AML-193 (cell line): ENCODE measurements at regions not wholly inside any gene's neighbourhood (a gene's known extent, or its start where the extent isn't known, plus 50 kb on each side); places are given as distances from the start of the nearest gene placed in this dataset.
"Not testable (repeated sequence)": the region's sequence is repeated elsewhere in the genome, so short reads cannot be mapped to it uniquely, and the experiment has no call there.

Source experiments
- DNase-seq, 2 experiments: peaks; one replicate each; lab custom pipeline; 2025; lab: John Stamatoyannopoulos, UW

GRCh38 chr1:199914546-199914945, 113.0 kb upstream of the NR5A2 start:
- no peak for DNase-seq

GRCh38 chr1:199918196-199918769, 109.2 kb upstream of the NR5A2 start:
- DNase-seq: no peak

GRCh38 chr1:199920635-199921034, 106.9 kb upstream of the NR5A2 start:
- DNase-seq: no peak

GRCh38 chr1:199929556-199929955, 98.0 kb upstream of the NR5A2 start:
- DNase-seq: no peak

GRCh38 chr1:199930067-199930466, 97.4 kb upstream of the NR5A2 start:
- DNase-seq: not testable (repeated sequence)

GRCh38 chr1:199931666-199932377, 95.7 kb upstream of the NR5A2 start:
- DNase-seq: peak; percentile 7 to 30

GRCh38 chr1:199932462-199932861, 95.0 kb upstream of the NR5A2 start:
- DNase-seq: no peak

GRCh38 chr1:199936441-199936840, 91.1 kb upstream of the NR5A2 start:
- no peak for DNase-seq

- DNase-seq: no peak
Measured at GRCh38 chr1:199937161-199937560, 90.3 kb upstream of the NR5A2 start.

GRCh38 chr1:199937661-199938060, 89.8 kb upstream of the NR5A2 start:
- DNase-seq: no peak

GRCh38 chr1:199944986-199945385, 82.5 kb upstream of the NR5A2 start:
- DNase-seq: no peak

GRCh38 chr1:199945591-199945990, 81.9 kb upstream of the NR5A2 start:
- no peak for DNase-seq

GRCh38 chr1:199946305-199947155, 81.0 kb upstream of the NR5A2 start:
- DNase-seq: no peak

- no peak for DNase-seq
Measured at GRCh38 chr1:199948587-199949280, 78.8 kb upstream of the NR5A2 start.

- DNase-seq: not testable (repeated sequence)
Measured at GRCh38 chr1:199951005-199951404, 76.5 kb upstream of the NR5A2 start.

- DNase-seq: no peak
Measured at GRCh38 chr1:199953651-199954050, 73.9 kb upstream of the NR5A2 start.

GRCh38 chr1:199954699-199955098, 72.8 kb upstream of the NR5A2 start:
- no peak for DNase-seq

GRCh38 chr1:199955235-199955634, 72.3 kb upstream of the NR5A2 start:
- DNase-seq: no peak

GRCh38 chr1:199956005-199956404, 71.5 kb upstream of the NR5A2 start:
- no peak for DNase-seq

- DNase-seq: no peak
Measured at GRCh38 chr1:199959033-199959774, 68.3 kb upstream of the NR5A2 start.

- DNase-seq: no peak
Measured at GRCh38 chr1:199959775-199960110, 67.8 kb upstream of the NR5A2 start.

GRCh38 chr1:199970125-199970524, 57.4 kb upstream of the NR5A2 start:
- DNase-seq: no peak
